PC-9 (cell line): ENCODE measurements at regions not wholly inside any gene's neighbourhood (a gene's known extent, or its start where the extent isn't known, plus 50 kb on each side); places are given as distances from the start of the nearest gene placed in this dataset.
A peak's percentile ranks its signal among the peaks of the same experiment; 100 is the strongest.

ENCODE experiments used
- BruUV-seq: library from RNA; stranded (reverse); fragments of 400-500 nt; replicated peaks from 2 replicates; lab custom pipeline; 2021; lab: Mats Ljungman, UMichigan
- CTCF ChIA-PET: fragments of 300-600 bp; sonication (Branson Sonifier 250); formaldehyde crosslinking; loops from one replicate; lab custom pipeline; 2022; ENCODE audit warnings: antibody characterized with exemption; lab: Charles Lee
- POLR2A ChIA-PET: fragments of 300-600 bp; sonication (Branson Sonifier 250); formaldehyde crosslinking; loops from one replicate; lab custom pipeline; 2022; ENCODE audit warnings: antibody characterized with exemption; ENCODE audit not compliant: unreplicated experiment; lab: Charles Lee
- DNase-seq, 2 experiments: peaks; one replicate each; pipeline versions ENCODE4 v3.0.0 to v3.0.0-alpha.2; 2015 to 2022; ENCODE audit warnings: mixed read lengths in 1 of 2
- H2AFZ ChIP-seq: fragments of 200-600 bp; sonication (generic); 2 replicates; pipeline ENCODE4 v1.8.1; 2017; ENCODE audit warnings: antibody characterized with exemption
- H3F3A ChIP-seq: fragments of 200-600 bp; sonication (generic); 2 replicates; pipeline ENCODE4 v1.8.1; 2017; ENCODE audit warnings: antibody characterized with exemption, mild to moderate bottlenecking, low read depth; ENCODE audit not compliant: insufficient read depth
- H3K27ac ChIP-seq: fragments of 200-600 bp; sonication (generic); 2 replicates; pipeline ENCODE4 v1.6.1; 2016; ENCODE audit warnings: mixed run types
- H3K27me3 ChIP-seq: fragments of 200-600 bp; sonication (generic); 2 replicates; pipeline ENCODE4 v1.6.1; 2016; ENCODE audit warnings: low read depth, mixed run types; ENCODE audit not compliant: insufficient read depth
- H3K36me3 ChIP-seq: fragments of 200-600 bp; sonication (generic); 2 replicates; pipeline ENCODE4 v1.6.1; 2016; ENCODE audit warnings: low read depth, mixed run types
- H3K4me1 ChIP-seq: fragments of 200-600 bp; sonication (generic); replicated peaks from 2 replicates; pipeline ENCODE4 v1.6.1; 2016; ENCODE audit warnings: mixed run types; ENCODE audit not compliant: insufficient read depth
- H3K4me2 ChIP-seq: fragments of 200-600 bp; sonication (generic); 2 replicates; pipeline ENCODE4 v1.6.1; 2017; ENCODE audit warnings: mixed run types
- H3K4me3 ChIP-seq: fragments of 200-600 bp; sonication (generic); 2 replicates; pipeline ENCODE4 v1.6.1; 2016; ENCODE audit warnings: mixed run types
- H3K79me2 ChIP-seq: fragments of 200-600 bp; sonication (generic); 2 replicates; pipeline ENCODE4 v1.6.1; 2017; ENCODE audit warnings: low read depth, mixed run types
- H3K9me2 ChIP-seq: fragments of 200-600 bp; sonication (generic); 2 replicates; pipeline ENCODE4 v1.8.1; 2017; ENCODE audit warnings: mild to moderate bottlenecking; ENCODE audit not compliant: insufficient read depth
- H3K9me3 ChIP-seq: fragments of 200-600 bp; sonication (generic); 2 replicates; pipeline ENCODE4 v1.8.1; 2016; ENCODE audit warnings: low read depth; ENCODE audit not compliant: insufficient read depth
- H4K20me1 ChIP-seq: fragments of 200-600 bp; sonication (generic); 2 replicates; pipeline ENCODE4 v1.8.1; 2017; ENCODE audit not compliant: insufficient read depth
- CTCF ChIP-seq: fragments of 200-600 bp; sonication (generic); conservative IDR thresholded peaks from 2 replicates; pipeline ENCODE4 v1.6.1; 2017; ENCODE audit warnings: mixed run types, antibody characterized with exemption, mild to moderate bottlenecking, moderate library complexity
- EZH2 ChIP-seq: fragments of 200-600 bp; sonication (generic); IDR thresholded peaks from 2 replicates; pipeline ENCODE4 v1.8.0; 2017; ENCODE audit warnings: antibody characterized with exemption, low read depth
- intact Hi-C: fragments of 100-400 bp; cut with micrococcal nuclease; formaldehyde crosslinking; loops from one replicate; pipeline ENCODE4 v1.10.0; 2022; ENCODE audit not compliant: unreplicated experiment

DNA sequence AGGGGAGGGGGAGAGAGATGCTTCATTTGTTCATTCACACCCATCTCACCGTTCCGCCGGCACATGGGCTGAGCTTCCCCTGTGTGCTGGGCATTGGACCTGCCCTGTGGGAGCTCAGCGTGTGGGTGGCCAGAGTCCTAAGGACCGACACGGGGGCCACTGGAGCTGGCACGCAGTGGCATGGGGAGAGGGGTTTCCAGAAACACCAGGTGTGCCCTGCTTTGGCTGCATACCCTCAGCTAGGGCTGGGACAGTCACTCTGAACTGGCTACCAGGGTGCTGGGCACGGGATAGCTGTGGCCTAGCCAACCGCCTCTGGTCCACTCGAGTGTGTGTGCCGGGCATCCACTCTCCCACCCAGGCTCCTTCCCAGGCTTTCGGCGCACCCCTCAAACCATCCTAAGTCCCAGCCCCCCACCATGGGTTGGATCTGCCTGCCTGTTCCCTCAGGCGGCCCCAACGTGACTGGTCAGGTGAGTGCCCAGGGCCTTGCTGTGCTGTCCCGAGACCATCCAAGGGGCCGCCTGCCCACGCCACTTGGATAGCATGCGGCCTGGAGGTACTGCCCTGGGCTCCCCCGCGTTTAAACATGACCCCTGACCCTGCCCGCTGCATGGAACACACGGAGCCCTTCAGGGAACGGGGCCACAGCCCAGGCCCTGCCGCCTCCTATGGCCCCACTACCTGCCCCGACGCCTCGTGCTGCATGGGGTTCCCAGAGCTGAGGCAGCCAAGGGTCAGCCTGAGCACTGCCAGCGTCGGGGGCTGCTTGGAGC is 51.6 kb upstream of the LINC01488 start:
- BruUV-seq = no TSS peak
- no peak for TF ChIP-seq EZH2
- no peak for TF ChIP-seq CTCF
- POLR2A ChIA-PET = no interaction called here
- no peaks in the 10 kb centered on the region for H3K27me3 ChIP-seq
- CTCF ChIA-PET = no interaction called here
- no peak for DNase-seq
- no peak overlapping the region for H3K4me3 ChIP-seq
- no peaks in the 10 kb centered on the region for H3K79me2 ChIP-seq
- intact Hi-C loops = no loop called here
- H4K20me1 ChIP-seq = no peaks in the 10 kb centered on the region
- no peaks in the 10 kb centered on the region for H3K36me3 ChIP-seq
- H3K9me3 ChIP-seq = no peaks in the 10 kb centered on the region
- H3K4me2 ChIP-seq = no peak overlapping the region
- no peak overlapping the region for H3K27ac ChIP-seq
- no peak overlapping the region for H2AFZ ChIP-seq
- H3F3A ChIP-seq = peaks cover 21% of the 10 kb centered on the region; the same call in 1 of the 2 replicates
- H3K4me1 ChIP-seq = peaks cover 39% of the 10 kb centered on the region
- H3K9me2 ChIP-seq = no peaks in the 10 kb centered on the region

DNA sequence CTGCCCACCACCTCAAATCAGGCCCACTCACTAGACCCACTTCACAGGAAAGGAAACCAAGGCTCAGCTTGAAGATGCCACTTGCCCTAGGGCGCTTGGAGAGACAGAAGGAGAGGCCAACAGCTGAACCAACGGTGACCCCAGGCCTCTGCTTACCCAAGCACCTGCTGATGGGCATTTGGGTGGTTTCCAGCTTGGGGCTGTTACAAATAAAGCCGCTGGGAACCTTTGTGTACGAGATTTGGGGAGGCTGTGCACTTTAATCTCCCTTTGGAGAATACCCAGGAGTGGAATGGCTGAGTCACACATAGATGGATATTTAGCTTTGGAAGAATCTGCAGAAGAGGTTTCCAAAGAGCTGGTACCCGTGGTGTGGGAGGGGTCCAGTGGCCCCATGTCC is 50.9 kb upstream of the LINC01488 start:
- no peaks in the 10 kb centered on the region for H3K27me3 ChIP-seq
- H3K9me2 ChIP-seq = no peaks in the 10 kb centered on the region
- no peaks in the 10 kb centered on the region for H3K9me3 ChIP-seq
- peaks cover 22% of the 10 kb centered on the region; the same call in 1 of the 2 replicates for H3F3A ChIP-seq
- peaks cover 44% of the 10 kb centered on the region for H3K4me1 ChIP-seq
- no peak overlapping the region for H3K4me2 ChIP-seq
- no TSS peak for BruUV-seq
- H4K20me1 ChIP-seq = no peaks in the 10 kb centered on the region
- POLR2A ChIA-PET = interaction anchor here (0.7 kb wide), 1 partner anchor 15 kb away, joined by 3 read pairs; no protein-coding TSS in a partner anchor
- CTCF ChIA-PET = no interaction called here
- H3K36me3 ChIP-seq = no peaks in the 10 kb centered on the region
- H3K27ac ChIP-seq = 0 out of 2 replicates have a peak overlapping the region, but pooled peaks have one; percentile 7
- TF ChIP-seq CTCF (no peak), EZH2 (no peak)
- DNase-seq = peak; percentile 39 to 55
- intact Hi-C loops = no loop called here
- no peak overlapping the region for H2AFZ ChIP-seq
- H3K79me2 ChIP-seq = no peaks in the 10 kb centered on the region
- no peak overlapping the region for H3K4me3 ChIP-seq

- Histone ChIP-seq H2AFZ (no peak overlapping the region), H4K20me1 (no peaks in the 10 kb centered on the region), H3K36me3 (no peaks in the 10 kb centered on the region), H3F3A (peaks cover 28% of the 10 kb centered on the region; the same call in 1 of the 2 replicates), H3K4me2 (no peak overlapping the region), H3K4me1 (peaks cover 50% of the 10 kb centered on the region), H3K4me3 (no peak overlapping the region), H3K9me2 (no peaks in the 10 kb centered on the region), H3K79me2 (no peaks in the 10 kb centered on the region), H3K9me3 (no peaks in the 10 kb centered on the region), H3K27me3 (no peaks in the 10 kb centered on the region), H3K27ac (0 out of 2 replicates have a peak overlapping the region, but pooled peaks have one; percentile 7)
- CTCF ChIA-PET = no interaction called here
- intact Hi-C loops = no loop called here
- DNase-seq = no peak
- no TSS peak for BruUV-seq
- POLR2A ChIA-PET = interaction anchor here (0.6 to 0.7 kb wide), 2 partner anchors 16 to 48 kb away, joined by 3 read pairs; no protein-coding TSS in a partner anchor
- TF ChIP-seq CTCF (no peak), EZH2 (no peak)
These were observed 50.3 kb upstream of the LINC01488 start for GRCh38 chr11:69431136-69431535.
